HG02884 (cell line): ENCODE measurements at regions not wholly inside any gene's neighbourhood (a gene's known extent, or its start where the extent isn't known, plus 50 kb on each side); places are given as distances from the start of the nearest gene placed in this dataset.

Experiments used
- ATAC-seq: cut with Tn5 transposase; IDR thresholded peaks from one replicate; pipeline ENCODE4 v1.9.1; 2021; ENCODE audit warnings: mild to moderate bottlenecking, moderate library complexity; ENCODE audit not compliant: unreplicated experiment

DNA sequence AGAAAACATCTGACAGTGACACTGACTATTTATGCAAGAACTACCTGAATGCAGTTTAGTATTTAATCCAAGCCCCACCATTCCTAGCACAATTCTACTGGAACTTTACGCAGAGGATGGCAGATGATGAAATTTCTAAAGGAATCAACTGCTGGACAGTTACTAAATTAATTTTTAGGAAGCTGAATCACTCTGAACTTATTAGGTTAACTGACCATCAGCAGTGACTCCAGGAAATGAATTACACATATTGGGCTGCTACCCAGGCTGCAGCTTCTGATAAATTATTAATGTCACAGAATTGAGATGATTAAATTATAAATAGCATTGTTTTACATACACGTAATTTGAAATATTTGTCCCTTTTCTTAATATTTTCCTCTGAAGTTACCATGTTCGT is 250.8 kb downstream of the TMEM182 start:
- ATAC-seq: no peak

DNA sequence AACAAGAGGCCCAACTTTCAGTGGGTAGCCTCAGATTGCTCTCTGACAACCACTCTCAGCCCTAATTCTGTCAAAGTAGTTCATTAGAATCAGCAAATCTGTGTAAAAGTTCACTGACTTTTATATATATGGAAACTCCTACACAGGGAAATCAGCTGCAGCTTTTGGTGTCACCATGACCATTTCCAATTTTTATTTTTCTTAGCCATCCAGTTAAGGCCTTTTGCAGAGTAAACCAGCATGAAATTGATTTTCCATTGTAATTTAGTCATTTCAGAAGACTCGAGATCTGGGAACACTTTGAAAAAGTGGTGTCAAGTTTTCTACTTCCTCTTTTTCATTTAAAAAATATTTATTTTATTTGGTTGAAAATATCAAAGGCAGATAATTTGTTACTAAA is 263.2 kb downstream of the TMEM182 start:
- ATAC-seq: no peak

DNA sequence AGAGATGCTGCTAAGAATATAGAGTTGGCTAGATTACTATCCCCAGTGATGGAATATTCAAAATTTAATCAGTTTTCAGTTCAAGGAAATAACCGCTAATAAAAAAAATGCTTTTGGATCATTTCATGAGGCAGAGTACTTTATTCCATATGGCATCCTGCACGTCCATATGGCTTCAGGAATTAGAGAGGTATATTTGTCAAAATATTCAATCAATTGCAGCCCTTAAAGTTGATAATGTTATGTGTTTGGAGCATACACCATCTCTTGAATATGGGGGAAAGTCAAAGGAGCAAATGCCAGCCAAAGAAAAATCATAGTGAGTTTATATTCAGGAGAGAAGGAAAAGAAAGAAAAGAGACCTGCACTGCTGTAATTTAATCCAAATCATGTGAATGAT is 266.4 kb downstream of the TMEM182 start:
- ATAC-seq: no peak
